ENCODE measurements at regions not wholly inside any gene's neighbourhood (a gene's known extent, or its start where the extent isn't known, plus 50 kb on each side); places are given as distances from the start of the nearest gene placed in this dataset.

GRCh38 chr1:201688514-201688913 is 140.4 kb upstream of the IPO9 start:
- DNase-seq (ENCODE audit: low read depth) = no peak

- DNase-seq (ENCODE audit: low read depth) = no peak
These were observed 139.3 kb upstream of the IPO9 start for GRCh38 chr1:201689647-201690046.

GRCh38 chr1:201690528-201690927 is 138.4 kb upstream of the IPO9 start:
- no peak for DNase-seq (ENCODE audit: low read depth)

- no peak for DNase-seq (ENCODE audit: low read depth)
These were observed 137.0 kb upstream of the IPO9 start for GRCh38 chr1:201691716-201692554.

- DNase-seq (ENCODE audit: low read depth) = no peak
These were observed 136.2 kb upstream of the IPO9 start for GRCh38 chr1:201692555-201693394.

GRCh38 chr1:201693890-201694607 is 134.9 kb upstream of the IPO9 start:
- no peak for DNase-seq (ENCODE audit: low read depth)

GRCh38 chr1:201694608-201695335 is 134.2 kb upstream of the IPO9 start:
- no peak for DNase-seq (ENCODE audit: low read depth)

- no peak for DNase-seq (ENCODE audit: low read depth)
These were observed 133.3 kb upstream of the IPO9 start for GRCh38 chr1:201695607-201696006.

- DNase-seq (ENCODE audit: low read depth) = peak; percentile 85
These were observed 132.7 kb upstream of the IPO9 start for GRCh38 chr1:201696217-201696761.

- no peak for DNase-seq (ENCODE audit: low read depth)
These were observed 131.8 kb upstream of the IPO9 start for GRCh38 chr1:201697174-201697573.

GRCh38 chr1:201701831-201702230 is 127.1 kb upstream of the IPO9 start:
- DNase-seq (ENCODE audit: low read depth) = no peak

GRCh38 chr1:201702936-201703335 is 126.0 kb upstream of the IPO9 start:
- DNase-seq (ENCODE audit: low read depth) = no peak

GRCh38 chr1:201703621-201704438 is 125.1 kb upstream of the IPO9 start:
- no peak for DNase-seq (ENCODE audit: low read depth)

- no peak for DNase-seq (ENCODE audit: low read depth)
These were observed 124.5 kb upstream of the IPO9 start for GRCh38 chr1:201704439-201704792.

- no peak for DNase-seq (ENCODE audit: low read depth)
These were observed 123.6 kb upstream of the IPO9 start for GRCh38 chr1:201705389-201705788.

- no peak for DNase-seq (ENCODE audit: low read depth)
These were observed 122.8 kb upstream of the IPO9 start for GRCh38 chr1:201706109-201706508.

- no peak for DNase-seq (ENCODE audit: low read depth)
These were observed 121.9 kb upstream of the IPO9 start for GRCh38 chr1:201707027-201707426.

- DNase-seq (ENCODE audit: low read depth) = no peak
These were observed 121.3 kb upstream of the IPO9 start for GRCh38 chr1:201707656-201708055.

- DNase-seq (ENCODE audit: low read depth) = no peak
These were observed 120.9 kb upstream of the IPO9 start for GRCh38 chr1:201708085-201708512.

GRCh38 chr1:201708691-201709090 is 120.3 kb upstream of the IPO9 start:
- no peak for DNase-seq (ENCODE audit: low read depth)
